VCaP (cell line): ENCODE measurements at regions not wholly inside any gene's neighbourhood (a gene's known extent, or its start where the extent isn't known, plus 50 kb on each side); places are given as distances from the start of the nearest gene placed in this dataset.

Experiments used
- H3K27ac ChIP-seq: fragments of 450-650 bp; 2 replicates; pipeline ENCODE4 v1.5.1; 2017
- TF ChIP-seq, protein P1 (sequence below): fragments of 450-650 bp; conservative IDR thresholded peaks from 2 replicates; pipeline ENCODE4 v1.5.1; 2017; ENCODE audit warnings: mild to moderate bottlenecking, moderate library complexity

DNA sequence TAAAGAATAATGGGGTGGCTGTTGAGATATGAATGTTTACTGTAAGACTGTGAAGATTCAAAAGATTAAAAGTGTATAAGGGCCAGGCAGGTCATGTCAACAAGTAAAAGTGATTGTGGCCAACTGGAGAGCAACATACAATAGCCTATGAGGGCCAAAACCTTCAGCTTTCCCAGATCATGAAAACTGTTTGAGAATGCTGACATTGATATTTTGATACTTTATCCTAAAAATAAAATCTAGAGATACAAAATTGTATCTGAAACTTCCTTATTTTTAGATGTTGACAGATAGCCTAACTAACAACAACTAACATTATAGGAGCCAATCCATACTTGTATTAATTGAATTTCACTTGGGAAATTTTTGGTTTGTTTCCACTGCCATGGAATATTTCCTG is 70.3 kb upstream of the PAK5 start:
- H3K27ac ChIP-seq: no peak overlapping the region
- TF ChIP-seq, protein P1, sequence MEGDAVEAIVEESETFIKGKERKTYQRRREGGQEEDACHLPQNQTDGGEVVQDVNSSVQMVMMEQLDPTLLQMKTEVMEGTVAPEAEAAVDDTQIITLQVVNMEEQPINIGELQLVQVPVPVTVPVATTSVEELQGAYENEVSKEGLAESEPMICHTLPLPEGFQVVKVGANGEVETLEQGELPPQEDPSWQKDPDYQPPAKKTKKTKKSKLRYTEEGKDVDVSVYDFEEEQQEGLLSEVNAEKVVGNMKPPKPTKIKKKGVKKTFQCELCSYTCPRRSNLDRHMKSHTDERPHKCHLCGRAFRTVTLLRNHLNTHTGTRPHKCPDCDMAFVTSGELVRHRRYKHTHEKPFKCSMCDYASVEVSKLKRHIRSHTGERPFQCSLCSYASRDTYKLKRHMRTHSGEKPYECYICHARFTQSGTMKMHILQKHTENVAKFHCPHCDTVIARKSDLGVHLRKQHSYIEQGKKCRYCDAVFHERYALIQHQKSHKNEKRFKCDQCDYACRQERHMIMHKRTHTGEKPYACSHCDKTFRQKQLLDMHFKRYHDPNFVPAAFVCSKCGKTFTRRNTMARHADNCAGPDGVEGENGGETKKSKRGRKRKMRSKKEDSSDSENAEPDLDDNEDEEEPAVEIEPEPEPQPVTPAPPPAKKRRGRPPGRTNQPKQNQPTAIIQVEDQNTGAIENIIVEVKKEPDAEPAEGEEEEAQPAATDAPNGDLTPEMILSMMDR: no peak

DNA sequence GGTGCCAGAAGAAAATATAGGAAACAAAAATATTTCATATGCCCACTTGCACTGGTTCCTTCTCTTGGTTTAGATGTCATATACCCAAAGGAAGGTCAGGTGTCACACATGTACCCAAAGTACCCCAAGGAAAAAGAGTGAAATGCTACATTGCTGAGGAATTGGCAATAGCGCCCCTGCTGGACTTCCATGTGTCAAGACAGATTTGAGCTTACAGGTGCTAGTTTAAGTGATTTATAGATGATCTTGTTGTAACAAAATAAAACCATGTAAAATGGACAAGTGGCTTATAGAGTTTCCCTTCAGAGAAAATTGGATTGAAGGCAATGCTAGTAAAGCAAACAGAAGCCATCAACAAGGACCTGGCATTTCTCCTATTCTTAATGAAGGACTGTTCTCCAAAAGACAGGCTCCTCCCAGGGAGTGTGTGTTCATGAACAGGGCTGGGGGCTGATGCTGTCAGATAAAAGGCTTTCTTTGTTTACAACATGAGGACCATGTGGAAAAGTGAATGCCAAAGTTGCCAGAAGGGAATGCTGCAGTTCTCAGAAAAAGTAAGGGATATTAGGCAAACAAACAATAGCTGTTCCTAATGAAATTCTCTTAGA is 64.3 kb upstream of the PAK5 start:
- H3K27ac ChIP-seq: no peak overlapping the region
- TF ChIP-seq, protein P1: peak; percentile 41

DNA sequence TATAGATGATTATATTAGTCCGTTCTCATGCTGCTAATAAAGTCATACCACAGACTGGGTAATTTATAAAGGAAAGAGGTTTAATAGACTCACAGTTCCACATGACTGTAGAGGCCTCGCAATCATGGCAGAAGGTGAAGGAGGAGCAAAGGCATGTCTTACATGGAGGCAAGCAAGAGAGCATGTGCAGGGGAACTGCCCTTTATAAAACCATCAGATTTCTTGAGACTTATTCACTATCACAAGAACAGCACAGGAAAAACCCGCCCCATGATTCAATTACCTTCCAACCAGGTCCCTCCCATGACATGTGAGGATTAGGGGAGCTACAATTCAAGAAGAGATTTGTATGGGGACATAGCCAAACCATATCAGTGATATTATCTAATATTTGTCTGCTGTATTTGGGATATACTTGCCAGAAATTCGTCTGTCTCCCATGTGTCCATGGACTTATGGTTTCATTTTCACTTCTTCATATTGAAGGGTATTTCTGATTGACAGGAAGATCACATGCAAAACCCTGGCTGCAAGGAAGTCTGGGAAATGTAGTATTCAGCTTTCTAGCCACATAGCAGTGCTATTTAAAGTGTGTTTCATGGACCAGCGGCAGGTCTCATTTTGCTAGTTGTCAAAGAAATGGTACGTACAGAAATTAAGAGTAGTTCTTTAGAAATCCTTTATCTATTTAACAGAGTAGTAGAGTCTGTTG is 50.5 kb upstream of the PAK5 start:
- TF ChIP-seq, protein P1: no peak
- no peak overlapping the region for H3K27ac ChIP-seq
